Aorta (tissue), 5 donors: ENCODE measurements at regions not wholly inside any gene's neighbourhood (a gene's known extent, or its start where the extent isn't known, plus 50 kb on each side); places are given as distances from the start of the nearest gene placed in this dataset.

ENCODE experiments used
- ATAC-seq: fragments of 200-7000 bp; cut with Tn5 transposase; one replicate; pipeline ENCODE4 v1.9.1; 2022; ENCODE audit warnings: moderate library complexity; ENCODE audit not compliant: low FRiP score
- DNase-seq, 2 donors: peaks; one replicate each; pipeline ENCODE4 v3.0.0-alpha.2; 2020
- H3K27ac ChIP-seq, 2 donors: one replicate each; pipeline ENCODE4 v1.5.1; 2013; ENCODE audit warnings: low read length in 2 of 2, mild to moderate bottlenecking in 2 of 2, moderate library complexity in 2 of 2, control low read depth in 1 of 2, inconsistent platforms in 1 of 2, low read depth in 1 of 2
- H3K27me3 ChIP-seq, 2 donors: one replicate each; pipeline ENCODE4 v1.6.1; 2013; ENCODE audit warnings: control low read depth in 1 of 2, low read length in 1 of 2, mild to moderate bottlenecking in 1 of 2, moderate library complexity in 1 of 2; ENCODE audit not compliant: insufficient read depth in 2 of 2, control insufficient read depth in 1 of 2
- H3K36me3 ChIP-seq, 2 donors: one replicate each; pipeline ENCODE4 v1.6.1; 2013; ENCODE audit warnings: control low read depth in 1 of 2, low read length in 1 of 2, mild to moderate bottlenecking in 1 of 2; ENCODE audit not compliant: insufficient read depth in 2 of 2, control insufficient read depth in 1 of 2
- H3K4me1 ChIP-seq, 2 donors: one replicate each; pipeline ENCODE4 v1.6.1; 2013; ENCODE audit warnings: low read length in 2 of 2, control low read depth in 1 of 2, mild to moderate bottlenecking in 1 of 2, moderate library complexity in 1 of 2; ENCODE audit not compliant: insufficient read depth in 2 of 2, control insufficient read depth in 1 of 2
- H3K4me3 ChIP-seq, 2 donors: one replicate each; pipeline ENCODE4 v1.5.1; 2013; ENCODE audit warnings: low read length in 2 of 2, control low read depth in 1 of 2, mild to moderate bottlenecking in 1 of 2
- H3K9me3 ChIP-seq: one replicate; pipeline ENCODE4 v1.6.1; 2013; ENCODE audit warnings: mild to moderate bottlenecking, low read length; ENCODE audit not compliant: control insufficient read depth
- WGBS, 2 donors: extraction: QIAGEN DNeasy Blood & Tissue Kit; methylation state at CpG; one replicate each; pipeline ENCODE4 v1.1.7; 2013; 5-methylcytosine and 5-hydroxymethylcytosine counted together
- intact Hi-C, 2 donors: fragments of 100-400 bp; cut with DNase I; formaldehyde crosslinking; loops; one replicate each; pipeline versions ENCODE4 v1.14.2 to v1.15.0; 2022
- donor health status: healthy with polysubstance abuse.
- donor health status: Bipolar disorder and iron deficiency.
- donor health status: DM: no; HTN: no; CAD: no.
- donor health status: DM: no; HTN: no; CAD: no.
- donor health status: DM: yes; HTN: yes; CAD: no.

DNA sequence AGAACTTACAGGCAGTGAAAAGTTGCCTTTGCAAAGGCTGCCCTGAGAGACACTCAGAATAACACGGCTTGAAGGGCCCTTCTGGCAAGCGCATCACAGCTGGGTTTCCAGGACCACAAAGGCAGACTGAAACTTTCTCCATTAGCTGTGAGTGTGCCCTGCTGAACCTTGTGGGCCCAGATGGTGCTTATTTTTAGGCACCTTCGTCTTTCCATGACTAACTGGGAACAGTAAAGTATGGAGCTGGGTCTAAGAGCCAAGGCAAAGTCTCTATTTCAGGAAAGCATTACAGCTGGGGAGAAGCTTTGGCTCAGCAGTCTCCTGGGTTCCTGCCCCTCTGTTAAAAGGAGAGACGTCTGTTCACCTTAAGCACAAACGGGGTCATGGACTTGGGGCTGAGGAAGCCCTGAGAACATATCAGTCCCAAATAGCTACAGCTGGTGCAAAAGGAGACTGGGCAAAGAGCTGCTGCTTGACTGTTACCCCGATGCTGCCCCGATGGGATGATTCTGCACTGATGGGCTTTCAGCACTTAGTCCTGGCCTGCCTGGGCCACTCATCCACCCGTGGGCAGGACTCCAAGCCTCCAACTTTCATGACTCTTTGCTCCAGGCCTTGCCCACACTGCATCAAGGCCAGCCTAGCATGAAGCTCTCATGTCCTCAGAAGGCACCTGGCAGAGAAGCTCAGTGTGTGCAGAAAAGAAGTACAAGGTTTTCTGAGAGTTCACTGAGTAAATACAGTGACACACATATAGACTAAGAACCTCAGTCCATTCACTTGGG, 248.3 kb downstream of the PHLDA1 start:
- Histone ChIP-seq H3K36me3 (no peaks in the 10 kb centered on the region), H3K27me3 (no peaks in the 10 kb centered on the region), H3K4me1 (peaks cover 5 to 8% of the 10 kb centered on the region in 2 donors), H3K4me3 (no peak overlapping the region), H3K9me3 (no peaks in the 10 kb centered on the region), H3K27ac (peak overlapping the region; percentile 94 to 98)
- intact Hi-C loops: loop anchor here in 1 of 2 donors (10.0 kb wide), 1 partner anchor 252 kb away; the partner anchor contains the start of gene PHLDA1
- 3 to 6% methylated on average over 8 of the region's 8 CpGs for WGBS, 2 donors
- ATAC-seq: peak; percentile 78
- DNase-seq: peak; percentile 74 to 84

GRCh38 chr12:75782069-75782581, 249.5 kb downstream of the PHLDA1 start:
- no peaks in the 10 kb centered on the region for H3K27me3 ChIP-seq
- H3K4me3 ChIP-seq: no peak overlapping the region
- H3K9me3 ChIP-seq: no peaks in the 10 kb centered on the region
- H3K27ac ChIP-seq: peak overlapping the region in 1 of 2 donors; percentile 71
- intact Hi-C loops: loop anchor here in 1 of 2 donors (10.0 kb wide), 1 partner anchor 253 kb away; the partner anchor contains the start of gene PHLDA1
- no peaks in the 10 kb centered on the region for H3K36me3 ChIP-seq
- 51 to 66% methylated on average over 4 of the region's 4 CpGs for WGBS, 2 donors
- no peak for ATAC-seq
- no peak for DNase-seq
- peaks cover 5 to 8% of the 10 kb centered on the region in 2 donors for H3K4me1 ChIP-seq

- no peak for ATAC-seq
- no peak overlapping the region for H3K4me3 ChIP-seq
- WGBS, 2 donors: 0 to 4% methylated on average over 2 of the region's 2 CpGs
Observed at GRCh38 chr12:75781532-75782046, 250.0 kb downstream of the PHLDA1 start.

DNA sequence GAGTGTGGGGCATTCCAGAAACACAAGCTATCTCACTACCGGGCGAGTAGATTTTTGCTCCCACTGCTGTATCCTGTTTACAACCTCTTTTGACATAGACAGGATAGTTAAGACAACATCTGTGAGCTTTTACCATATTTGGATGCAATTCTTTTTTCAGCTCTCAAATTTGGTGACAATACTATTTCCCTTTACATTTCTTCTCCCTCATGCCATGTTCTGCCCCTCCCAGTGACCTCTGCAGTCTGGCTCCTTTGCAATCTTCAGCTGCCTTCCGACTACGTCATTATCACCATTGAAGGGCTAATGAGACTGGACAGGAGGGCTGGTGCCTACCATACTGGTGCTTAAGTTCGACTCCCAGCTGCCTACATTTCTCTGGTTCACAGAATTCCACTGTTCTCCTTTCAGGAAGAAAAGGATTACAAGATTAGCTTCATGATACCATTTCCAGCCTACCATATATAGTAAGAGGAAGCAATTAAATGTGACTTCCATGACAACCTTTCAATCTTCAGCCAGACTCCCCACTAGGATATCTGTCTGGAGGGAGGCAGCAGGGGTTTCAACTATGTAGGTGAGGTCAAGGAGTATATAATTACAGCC, 251.6 kb downstream of the PHLDA1 start:
- intact Hi-C loops: loop anchor here in 1 of 2 donors (10.0 kb wide), 1 partner anchor 255 kb away; the partner anchor contains the start of gene PHLDA1
- Histone ChIP-seq H3K27me3 (no peaks in the 10 kb centered on the region), H3K9me3 (no peaks in the 10 kb centered on the region), H3K27ac (peak overlapping the region in 1 of 2 donors; percentile 41), H3K4me3 (no peak overlapping the region), H3K4me1 (peaks cover 5 to 7% of the 10 kb centered on the region in 2 donors), H3K36me3 (no peaks in the 10 kb centered on the region)
- WGBS, 2 donors: 74 to 81% methylated on average over 5 of the region's 5 CpGs
- DNase-seq: no peak
- no peak for ATAC-seq

More at GRCh38 chr12:75781532-75782046, 250.0 kb downstream of the PHLDA1 start:
- Histone ChIP-seq H3K36me3 (no peaks in the 10 kb centered on the region), H3K9me3 (no peaks in the 10 kb centered on the region), H3K27ac (peak overlapping the region in 1 of 2 donors; percentile 7), H3K4me1 (peaks cover 5 to 8% of the 10 kb centered on the region in 2 donors), H3K27me3 (no peaks in the 10 kb centered on the region)
- DNase-seq: no peak
- intact Hi-C loops: loop anchor here in 1 of 2 donors (10.0 kb wide), 1 partner anchor 253 kb away; the partner anchor contains the start of gene PHLDA1

DNA sequence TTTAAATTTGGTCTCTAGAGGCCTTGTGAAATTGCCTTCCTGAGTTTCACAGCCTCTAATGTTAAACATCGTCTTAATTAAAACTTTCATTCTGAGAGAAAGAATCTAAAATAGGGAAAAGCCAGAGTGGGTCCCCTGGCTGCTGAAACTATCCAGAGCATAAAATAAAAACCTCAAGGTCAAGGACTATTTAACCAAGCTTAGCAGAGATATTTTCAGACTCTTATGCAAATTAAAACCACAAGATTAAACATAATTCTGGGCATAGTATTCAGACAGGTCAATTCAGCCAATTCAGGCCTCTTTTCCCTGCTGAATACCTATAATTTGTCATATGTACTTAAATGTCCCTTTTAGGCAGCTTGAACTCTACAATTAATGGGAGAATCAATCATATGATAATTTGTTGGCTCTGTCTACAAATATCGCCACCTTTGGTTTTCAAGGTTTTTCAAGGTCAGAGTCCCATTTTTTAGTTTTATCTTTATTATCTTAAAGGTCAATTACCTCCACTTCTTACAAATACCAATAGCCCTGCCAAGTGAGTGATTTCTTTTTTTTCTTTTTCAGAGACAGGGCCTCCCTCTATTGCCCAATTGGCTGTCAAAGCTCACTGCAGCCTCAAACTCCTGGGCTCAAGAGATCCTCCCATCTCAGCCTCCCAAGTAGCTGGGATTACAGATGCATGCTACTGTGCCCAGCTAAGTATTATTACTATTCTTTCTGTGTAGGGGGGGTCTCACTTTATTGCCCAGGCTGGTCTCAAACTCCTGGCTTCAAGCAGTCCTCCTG, 257.1 kb downstream of the PHLDA1 start:
- Histone ChIP-seq H3K4me1 (no peaks in the 10 kb centered on the region), H3K27me3 (no peaks in the 10 kb centered on the region), H3K27ac (no peak overlapping the region), H3K4me3 (no peak overlapping the region), H3K9me3 (no peaks in the 10 kb centered on the region), H3K36me3 (no peaks in the 10 kb centered on the region)
- 66 to 71% methylated on average over 2 of the region's 2 CpGs for WGBS, 2 donors
- DNase-seq (no peak), ATAC-seq (no peak)
- intact Hi-C loops: no loop called here

DNA sequence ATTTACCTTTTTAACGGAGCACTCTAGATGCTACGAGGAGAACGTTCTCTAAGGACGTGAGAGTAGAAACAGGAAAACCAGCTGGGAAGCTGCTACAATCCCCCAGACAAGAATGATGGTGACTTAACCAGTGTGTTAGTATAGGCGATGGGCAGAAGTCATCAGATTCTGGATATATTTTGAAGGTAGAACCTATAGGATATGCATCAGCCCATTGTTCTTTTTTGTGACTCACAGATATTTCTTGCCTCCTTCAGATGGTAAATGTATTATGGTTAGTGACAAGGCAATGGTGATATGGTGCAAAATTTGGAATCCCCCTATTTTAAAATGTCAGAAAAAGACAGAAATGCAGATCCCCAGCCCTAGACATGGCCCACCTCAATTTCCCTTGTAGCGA, 258.2 kb downstream of the PHLDA1 start:
- no peaks in the 10 kb centered on the region for H3K4me1 ChIP-seq
- 90 to 97% methylated on average over 6 of the region's 6 CpGs for WGBS, 2 donors
- no peaks in the 10 kb centered on the region for H3K9me3 ChIP-seq
- H3K27ac ChIP-seq: no peak overlapping the region
- DNase-seq: no peak
- ATAC-seq: no peak
- H3K36me3 ChIP-seq: no peaks in the 10 kb centered on the region
- intact Hi-C loops: no loop called here
- no peaks in the 10 kb centered on the region for H3K27me3 ChIP-seq
- no peak overlapping the region for H3K4me3 ChIP-seq

GRCh38 chr12:75771023-75771422, 259.6 kb upstream of the KRR1 start:
- intact Hi-C loops: no loop called here
- Histone ChIP-seq H3K36me3 (no peaks in the 10 kb centered on the region), H3K27ac (no peak overlapping the region), H3K27me3 (no peaks in the 10 kb centered on the region), H3K4me3 (no peak overlapping the region), H3K4me1 (no peaks in the 10 kb centered on the region), H3K9me3 (no peaks in the 10 kb centered on the region)
- 90 to 96% methylated on average over 2 of the region's 2 CpGs for WGBS, 2 donors
- DNase-seq (no peak), ATAC-seq (no peak)

- ATAC-seq (no peak), DNase-seq (no peak)
- H3K4me3 ChIP-seq: no peak overlapping the region
- no peaks in the 10 kb centered on the region for H3K9me3 ChIP-seq
- no peaks in the 10 kb centered on the region for H3K27me3 ChIP-seq
- no peaks in the 10 kb centered on the region for H3K4me1 ChIP-seq
- 72 to 74% methylated on average over 2 of the region's 2 CpGs for WGBS, 2 donors
- intact Hi-C loops: no loop called here
- H3K27ac ChIP-seq: no peak overlapping the region
- no peaks in the 10 kb centered on the region for H3K36me3 ChIP-seq
Observed at GRCh38 chr12:75767957-75768356, 256.5 kb upstream of the KRR1 start.
